NCI-H2107 treated with DMSO at 0.1 percent for 48 hours (cell line): ENCODE measurements at regions not wholly inside any gene's neighbourhood (a gene's known extent, or its start where the extent isn't known, plus 50 kb on each side); places are given as distances from the start of the nearest gene placed in this dataset.

ENCODE experiments used
- DNase-seq: peaks from one replicate; lab custom pipeline; 2025; ENCODE audit not compliant: unreplicated experiment; lab: John Stamatoyannopoulos, UW

GRCh38 chr5:165224366-165225045 lies 1719.1 kb downstream of the MAT2B start:
- no peak for DNase-seq

- DNase-seq = no peak
Measured at GRCh38 chr5:165227515-165227914, 1722.1 kb downstream of the MAT2B start.

- no peak for DNase-seq
Measured at GRCh38 chr5:165228184-165228583, 1722.8 kb downstream of the MAT2B start.

- DNase-seq = no peak
Measured at GRCh38 chr5:165231821-165232508, 1726.5 kb downstream of the MAT2B start.

GRCh38 chr5:165232509-165233028 lies 1727.2 kb downstream of the MAT2B start:
- DNase-seq = no peak

GRCh38 chr5:165241811-165242210 lies 1736.4 kb downstream of the MAT2B start:
- no peak for DNase-seq

- DNase-seq = no peak
Measured at GRCh38 chr5:165242646-165243045, 1737.2 kb downstream of the MAT2B start.

- no peak for DNase-seq
Measured at GRCh38 chr5:165244407-165244806, 1739.0 kb downstream of the MAT2B start.

GRCh38 chr5:165258197-165258771 lies 1752.9 kb downstream of the MAT2B start:
- DNase-seq = no peak

- DNase-seq = no peak
Measured at GRCh38 chr5:165260426-165260825, 1755.0 kb downstream of the MAT2B start.

GRCh38 chr5:165263536-165263935 lies 1758.1 kb downstream of the MAT2B start:
- no peak for DNase-seq

- no peak for DNase-seq
Measured at GRCh38 chr5:165266939-165267338, 1761.5 kb downstream of the MAT2B start.

GRCh38 chr5:165272436-165272835 lies 1767.0 kb downstream of the MAT2B start:
- DNase-seq = no peak

- DNase-seq = no peak
Measured at GRCh38 chr5:165277661-165278060, 1772.2 kb downstream of the MAT2B start.

- no peak for DNase-seq
Measured at GRCh38 chr5:165282491-165282890, 1777.1 kb downstream of the MAT2B start.

GRCh38 chr5:165286692-165287091 lies 1781.3 kb downstream of the MAT2B start:
- no peak for DNase-seq

GRCh38 chr5:165290535-165290934 lies 1785.1 kb downstream of the MAT2B start:
- DNase-seq = no peak

- no peak for DNase-seq
Measured at GRCh38 chr5:165296401-165297130, 1791.1 kb downstream of the MAT2B start.

- DNase-seq = no peak
Measured at GRCh38 chr5:165304193-165304827, 1798.9 kb downstream of the MAT2B start.

GRCh38 chr5:165305596-165305995 lies 1800.2 kb downstream of the MAT2B start:
- no peak for DNase-seq

- no peak for DNase-seq
Measured at GRCh38 chr5:165309446-165309845, 1804.0 kb downstream of the MAT2B start.
